OCI-LY1 (cell line): ENCODE measurements at regions not wholly inside any gene's neighbourhood (a gene's known extent, or its start where the extent isn't known, plus 50 kb on each side); places are given as distances from the start of the nearest gene placed in this dataset.

ENCODE experiments used
- EZH2 ChIP-seq: fragments of 200-600 bp; sonication (generic), shearing (Covaris generic); IDR thresholded peaks from 2 replicates; pipeline ENCODE4 v1.8.0; 2017; ENCODE audit warnings: borderline replicate concordance, mixed run types, mild to moderate bottlenecking, antibody characterized with exemption, low read length, moderate library complexity, mixed read lengths
- TF ChIP-seq, protein P1 (sequence below): fragments of 200-600 bp; sonication (generic), shearing (Covaris generic); IDR thresholded peaks from 2 replicates; pipeline ENCODE4 v1.5.1; 2017; ENCODE audit warnings: mild to moderate bottlenecking, antibody characterized with exemption, low read length, moderate library complexity, mixed read lengths

GRCh38 chr20:11195899-11196558 is 522.2 kb upstream of the JAG1 start:
- TF ChIP-seq, protein P1, sequence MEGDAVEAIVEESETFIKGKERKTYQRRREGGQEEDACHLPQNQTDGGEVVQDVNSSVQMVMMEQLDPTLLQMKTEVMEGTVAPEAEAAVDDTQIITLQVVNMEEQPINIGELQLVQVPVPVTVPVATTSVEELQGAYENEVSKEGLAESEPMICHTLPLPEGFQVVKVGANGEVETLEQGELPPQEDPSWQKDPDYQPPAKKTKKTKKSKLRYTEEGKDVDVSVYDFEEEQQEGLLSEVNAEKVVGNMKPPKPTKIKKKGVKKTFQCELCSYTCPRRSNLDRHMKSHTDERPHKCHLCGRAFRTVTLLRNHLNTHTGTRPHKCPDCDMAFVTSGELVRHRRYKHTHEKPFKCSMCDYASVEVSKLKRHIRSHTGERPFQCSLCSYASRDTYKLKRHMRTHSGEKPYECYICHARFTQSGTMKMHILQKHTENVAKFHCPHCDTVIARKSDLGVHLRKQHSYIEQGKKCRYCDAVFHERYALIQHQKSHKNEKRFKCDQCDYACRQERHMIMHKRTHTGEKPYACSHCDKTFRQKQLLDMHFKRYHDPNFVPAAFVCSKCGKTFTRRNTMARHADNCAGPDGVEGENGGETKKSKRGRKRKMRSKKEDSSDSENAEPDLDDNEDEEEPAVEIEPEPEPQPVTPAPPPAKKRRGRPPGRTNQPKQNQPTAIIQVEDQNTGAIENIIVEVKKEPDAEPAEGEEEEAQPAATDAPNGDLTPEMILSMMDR = no peak
- TF ChIP-seq EZH2 = no peak
